ENCODE measurements at regions not wholly inside any gene's neighbourhood (a gene's known extent, or its start where the extent isn't known, plus 50 kb on each side); places are given as distances from the start of the nearest gene placed in this dataset.
A peak's percentile ranks its signal among the peaks of the same experiment; 100 is the strongest.

DNA sequence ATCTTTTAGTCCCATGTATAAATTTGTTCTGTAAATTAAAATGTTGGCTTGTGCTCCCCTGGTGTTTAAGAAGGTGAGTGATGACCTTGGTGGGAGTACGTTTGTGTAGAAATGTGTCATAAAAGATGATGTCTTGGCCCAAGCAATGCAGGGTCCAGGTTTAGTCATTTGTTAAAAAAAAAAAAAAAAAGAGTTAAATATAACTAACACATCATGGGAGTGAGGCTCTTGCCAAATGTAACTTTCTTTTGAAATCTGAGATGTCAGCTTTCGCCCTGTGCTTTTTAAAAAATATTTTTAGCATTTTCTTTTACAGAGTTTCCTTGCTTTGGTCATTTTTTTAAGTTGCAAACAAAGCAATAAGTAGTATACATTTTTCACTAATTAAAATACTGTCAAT is 135.6 kb downstream of the FBXO8 start:
- TF ChIP-seq, protein P1, sequence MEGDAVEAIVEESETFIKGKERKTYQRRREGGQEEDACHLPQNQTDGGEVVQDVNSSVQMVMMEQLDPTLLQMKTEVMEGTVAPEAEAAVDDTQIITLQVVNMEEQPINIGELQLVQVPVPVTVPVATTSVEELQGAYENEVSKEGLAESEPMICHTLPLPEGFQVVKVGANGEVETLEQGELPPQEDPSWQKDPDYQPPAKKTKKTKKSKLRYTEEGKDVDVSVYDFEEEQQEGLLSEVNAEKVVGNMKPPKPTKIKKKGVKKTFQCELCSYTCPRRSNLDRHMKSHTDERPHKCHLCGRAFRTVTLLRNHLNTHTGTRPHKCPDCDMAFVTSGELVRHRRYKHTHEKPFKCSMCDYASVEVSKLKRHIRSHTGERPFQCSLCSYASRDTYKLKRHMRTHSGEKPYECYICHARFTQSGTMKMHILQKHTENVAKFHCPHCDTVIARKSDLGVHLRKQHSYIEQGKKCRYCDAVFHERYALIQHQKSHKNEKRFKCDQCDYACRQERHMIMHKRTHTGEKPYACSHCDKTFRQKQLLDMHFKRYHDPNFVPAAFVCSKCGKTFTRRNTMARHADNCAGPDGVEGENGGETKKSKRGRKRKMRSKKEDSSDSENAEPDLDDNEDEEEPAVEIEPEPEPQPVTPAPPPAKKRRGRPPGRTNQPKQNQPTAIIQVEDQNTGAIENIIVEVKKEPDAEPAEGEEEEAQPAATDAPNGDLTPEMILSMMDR (IDR thresholded peaks at IDR 0.05; ENCODE audit: low read depth, low read length), result no peak
- peaks cover 3% of the 10 kb centered on the region for H3K36me3 ChIP-seq
- H3K9me3 ChIP-seq, result no peaks in the 10 kb centered on the region
- H3K27me3 ChIP-seq, result no peaks in the 10 kb centered on the region
- no peak for DNase-seq
- no peak overlapping the region for H3K4me3 ChIP-seq (ENCODE audit: low read depth, low read length)
- peaks cover 55% of the 10 kb centered on the region for H3K4me1 ChIP-seq

DNA sequence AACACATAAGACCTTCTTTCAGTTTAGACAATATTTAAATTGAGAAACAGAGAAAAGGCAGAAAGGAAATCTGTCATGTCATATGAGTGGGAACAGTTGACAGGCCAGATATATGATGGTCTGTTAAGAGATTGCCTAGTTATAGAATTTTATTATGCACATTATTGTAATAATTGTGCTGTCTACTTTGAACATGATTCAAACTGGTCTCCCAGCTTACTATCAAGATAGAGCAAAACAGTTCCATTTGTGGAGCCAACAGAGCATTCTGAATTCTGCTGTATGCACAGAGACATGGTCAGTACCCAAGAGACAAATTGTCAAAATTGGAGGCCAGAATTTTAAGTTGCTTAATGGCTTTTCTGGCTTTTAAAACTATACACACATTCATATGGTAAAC is 139.4 kb downstream of the FBXO8 start:
- Histone ChIP-seq H3K27me3 (no peaks in the 10 kb centered on the region), H3K4me1 (peaks cover 50% of the 10 kb centered on the region), H3K4me3 (ENCODE audit: low read depth, low read length) (peak overlapping the region; percentile 20), H3K9me3 (no peaks in the 10 kb centered on the region), H3K36me3 (no peaks in the 10 kb centered on the region)
- TF ChIP-seq, protein P1 (IDR thresholded peaks at IDR 0.05; ENCODE audit: low read depth, low read length), result no peak
- DNase-seq, result peak; percentile 27

DNA sequence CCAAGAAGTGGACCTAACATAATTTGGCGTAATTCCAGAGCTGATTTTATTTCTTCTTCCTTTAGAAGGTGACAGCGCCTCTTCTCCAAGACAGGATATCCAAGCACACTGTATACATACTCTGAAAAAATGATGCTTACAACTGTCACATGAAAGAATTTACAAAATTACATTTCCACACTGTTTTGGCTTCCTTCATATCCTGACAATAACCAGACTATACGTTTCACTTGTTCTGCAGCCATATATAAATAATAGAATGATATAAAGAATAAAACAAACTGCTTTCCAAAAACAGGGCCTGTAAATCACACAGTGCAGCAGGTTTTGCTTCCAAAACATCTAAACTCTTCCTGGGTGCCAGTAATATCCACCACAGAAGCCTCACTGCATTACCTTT is 141.6 kb downstream of the FBXO8 start:
- H3K4me1 ChIP-seq, result peaks cover 38% of the 10 kb centered on the region
- no peak for DNase-seq
- no peaks in the 10 kb centered on the region for H3K9me3 ChIP-seq
- H3K27me3 ChIP-seq, result no peaks in the 10 kb centered on the region
- no peak overlapping the region for H3K4me3 ChIP-seq (ENCODE audit: low read depth, low read length)
- H3K36me3 ChIP-seq, result no peaks in the 10 kb centered on the region
- TF ChIP-seq, protein P1 (IDR thresholded peaks at IDR 0.05; ENCODE audit: low read depth, low read length), result no peak

DNA sequence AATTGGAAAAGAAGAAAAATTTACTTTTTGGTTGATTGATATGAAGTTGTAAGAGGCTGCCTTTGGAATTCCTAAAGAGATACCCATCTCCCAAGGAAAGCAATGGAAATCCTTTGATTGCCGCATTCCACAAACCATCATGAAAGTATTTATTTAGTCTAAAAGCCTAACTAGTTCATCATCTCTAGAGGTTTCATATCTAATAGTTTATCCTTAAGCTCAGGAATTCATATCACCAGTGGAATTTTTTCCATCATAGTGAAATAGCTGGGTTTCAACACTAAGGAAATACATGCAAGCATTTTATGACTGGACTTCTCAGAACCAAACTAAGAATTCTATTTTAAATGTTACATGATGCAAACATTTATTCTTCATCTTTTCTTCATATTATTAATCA is 144.9 kb downstream of the FBXO8 start:
- peaks cover 26% of the 10 kb centered on the region for H3K4me1 ChIP-seq
- no peaks in the 10 kb centered on the region for H3K27me3 ChIP-seq
- TF ChIP-seq, protein P1 (IDR thresholded peaks at IDR 0.05; ENCODE audit: low read depth, low read length), result no peak
- H3K9me3 ChIP-seq, result no peaks in the 10 kb centered on the region
- no peak overlapping the region for H3K4me3 ChIP-seq (ENCODE audit: low read depth, low read length)
- H3K36me3 ChIP-seq, result no peaks in the 10 kb centered on the region
- no peak for DNase-seq

DNA sequence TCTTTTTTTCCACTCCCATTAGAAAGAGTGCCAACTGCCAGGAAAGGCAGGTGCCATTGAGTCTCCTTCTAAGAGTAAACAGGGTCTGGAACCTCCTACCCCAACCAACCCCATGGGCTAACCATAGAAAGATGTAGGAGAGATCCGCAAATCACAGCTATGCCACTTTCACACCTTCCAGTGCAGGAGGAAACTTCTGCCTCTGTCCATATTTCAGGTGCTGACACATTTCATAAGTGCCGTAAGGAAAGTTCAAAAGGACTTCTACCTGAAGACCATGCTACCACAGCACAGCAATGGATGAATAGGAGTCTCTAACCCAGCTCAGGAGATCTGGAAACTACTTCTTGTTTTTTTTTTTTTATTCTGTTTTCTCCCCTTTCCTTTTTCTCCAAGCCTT is 145.8 kb downstream of the FBXO8 start:
- H3K4me1 ChIP-seq, result peaks cover 24% of the 10 kb centered on the region
- H3K4me3 ChIP-seq (ENCODE audit: low read depth, low read length), result no peak overlapping the region
- TF ChIP-seq, protein P1 (IDR thresholded peaks at IDR 0.05; ENCODE audit: low read depth, low read length), result no peak
- H3K9me3 ChIP-seq, result no peaks in the 10 kb centered on the region
- H3K36me3 ChIP-seq, result no peaks in the 10 kb centered on the region
- DNase-seq, result no peak
- no peaks in the 10 kb centered on the region for H3K27me3 ChIP-seq

DNA sequence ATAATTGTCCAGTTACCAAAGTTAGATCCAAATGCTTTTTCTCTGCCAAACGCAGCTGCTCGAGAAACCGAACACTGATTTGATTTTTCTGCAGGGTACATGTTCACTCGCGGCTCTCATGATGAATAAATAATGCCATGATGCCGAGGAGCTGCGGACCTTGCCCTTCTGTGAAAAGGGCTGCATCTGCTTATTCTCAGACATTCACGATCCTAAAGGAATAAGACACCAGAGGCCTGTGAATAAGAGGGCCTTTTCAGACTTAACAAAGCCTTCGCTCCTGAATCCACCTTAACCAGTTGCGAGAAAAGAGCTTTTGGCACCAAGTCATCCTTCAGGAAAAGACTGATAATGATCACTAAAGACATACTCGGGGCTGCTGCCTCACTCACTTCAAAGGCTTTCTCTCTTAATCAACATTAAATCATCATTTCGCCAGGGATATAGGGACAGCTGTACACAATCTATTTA is 147.5 kb downstream of the FBXO8 start:
- H3K4me1 ChIP-seq, result peaks cover 16% of the 10 kb centered on the region
- H3K27me3 ChIP-seq, result no peaks in the 10 kb centered on the region
- peak; percentile 80 for DNase-seq
- TF ChIP-seq, protein P1 (IDR thresholded peaks at IDR 0.05; ENCODE audit: low read depth, low read length), result no peak
- no peaks in the 10 kb centered on the region for H3K9me3 ChIP-seq
- no peaks in the 10 kb centered on the region for H3K36me3 ChIP-seq
- H3K4me3 ChIP-seq (ENCODE audit: low read depth, low read length), result peak overlapping the region; percentile 51

All from BE2C (cell line).